Neural progenitor cell (in vitro differentiated cells): ENCODE measurements at regions not wholly inside any gene's neighbourhood (a gene's known extent, or its start where the extent isn't known, plus 50 kb on each side); places are given as distances from the start of the nearest gene placed in this dataset.

Experiments used
- DNase-seq: peaks from one replicate; pipeline ENCODE4 v3.0.0-alpha.2; 2016; ENCODE audit warnings: low spot score
- H2AFZ ChIP-seq: fragments of 200-600 bp; sonication (generic); replicated peaks from 2 replicates; pipeline ENCODE4 v1.6.1; 2016; ENCODE audit warnings: antibody characterized with exemption
- H3F3A ChIP-seq: fragments of 200-600 bp; sonication (generic); 2 replicates; pipeline ENCODE4 v1.6.1; 2016; ENCODE audit warnings: antibody characterized with exemption, low read depth
- H3K27ac ChIP-seq: fragments of 200-600 bp; sonication (generic); 2 replicates; pipeline ENCODE4 v1.5.1; 2016; ENCODE audit warnings: mild to moderate bottlenecking
- H3K27me3 ChIP-seq: fragments of 200-600 bp; sonication (generic); 2 replicates; pipeline ENCODE4 v1.6.1; 2016; ENCODE audit warnings: mild to moderate bottlenecking, moderate library complexity
- H3K36me3 ChIP-seq: fragments of 200-600 bp; sonication (generic); 2 replicates; pipeline ENCODE4 v1.5.1; 2016
- H3K4me1 ChIP-seq: fragments of 200-600 bp; sonication (generic); 2 replicates; pipeline ENCODE4 v1.6.1; 2016; ENCODE audit warnings: mixed run types
- H3K4me2 ChIP-seq: fragments of 200-600 bp; sonication (generic); 2 replicates; pipeline ENCODE4 v1.6.1; 2016
- H3K4me3 ChIP-seq: fragments of 200-600 bp; sonication (generic); 2 replicates; pipeline ENCODE4 v1.5.1; 2016
- H3K79me2 ChIP-seq: fragments of 200-600 bp; sonication (generic); 2 replicates; pipeline ENCODE4 v1.6.1; 2016; ENCODE audit warnings: low read depth
- H3K9ac ChIP-seq: fragments of 200-600 bp; sonication (generic); 2 replicates; pipeline ENCODE4 v1.6.1; 2016
- H3K9me3 ChIP-seq: fragments of 200-600 bp; sonication (generic); 2 replicates; pipeline ENCODE4 v1.5.1; 2016; ENCODE audit warnings: low read depth
- H4K20me1 ChIP-seq: fragments of 200-600 bp; sonication (generic); 2 replicates; pipeline ENCODE4 v1.6.1; 2016; ENCODE audit warnings: low read depth
- H3K27ac Mint-ChIP-seq: 3 replicates; pipeline ENCODE4 v1.8.0; 2021; ENCODE audit warnings: mixed read lengths
- H3K27me3 Mint-ChIP-seq: 2 replicates; pipeline ENCODE4 v1.8.0; 2022; ENCODE audit warnings: low read depth, mild to moderate bottlenecking, inconsistent platforms, moderate library complexity, mixed read lengths; ENCODE audit not compliant: insufficient read depth
- H3K36me3 Mint-ChIP-seq: 3 replicates; pipeline ENCODE4 v1.8.0; 2021; ENCODE audit warnings: mixed read lengths
- H3K4me1 Mint-ChIP-seq: 3 replicates; pipeline ENCODE4 v1.8.0; 2021; ENCODE audit warnings: mixed read lengths
- H3K4me3 Mint-ChIP-seq: 3 replicates; pipeline ENCODE4 v1.8.0; 2021; ENCODE audit warnings: mild to moderate bottlenecking, moderate library complexity, mixed read lengths
- H3K9me3 Mint-ChIP-seq: 3 replicates; pipeline ENCODE4 v1.8.0; 2020; ENCODE audit warnings: mixed read lengths
- CTCF ChIP-seq: fragments of 200-600 bp; sonication (generic); IDR thresholded peaks from 2 replicates; pipeline ENCODE4 v1.5.1; 2017; ENCODE audit warnings: antibody characterized with exemption, mild to moderate bottlenecking
- EZH2 ChIP-seq: fragments of 200-600 bp; sonication (generic); IDR thresholded peaks from 2 replicates; pipeline ENCODE4 v1.6.1; 2017; ENCODE audit warnings: antibody characterized with exemption, mild to moderate bottlenecking, moderate library complexity
- EZH2phosphoT487 ChIP-seq: fragments of 200-600 bp; sonication (generic); IDR thresholded peaks from 2 replicates; pipeline ENCODE4 v1.6.1; 2017; ENCODE audit warnings: antibody characterized with exemption

GRCh38 chr2:107407017-107407416 lies 419.7 kb upstream of the RGPD4 start:
- H3K9me3 ChIP-seq: no peaks in the 10 kb centered on the region
- no peak overlapping the region for H2AFZ ChIP-seq
- no peak for TF ChIP-seq CTCF
- no peak for TF ChIP-seq EZH2
- no peak for TF ChIP-seq EZH2phosphoT487
- H3K4me1 ChIP-seq: no peaks in the 10 kb centered on the region
- no peak overlapping the region for H3K4me2 ChIP-seq
- peaks cover 13% of the 10 kb centered on the region for H3K4me1 Mint-ChIP-seq
- H3K79me2 ChIP-seq: no peaks in the 10 kb centered on the region
- H3K36me3 ChIP-seq: no peaks in the 10 kb centered on the region
- no peaks in the 10 kb centered on the region for H4K20me1 ChIP-seq
- no peak overlapping the region for H3K9ac ChIP-seq
- H3K36me3 Mint-ChIP-seq: no peaks in the 10 kb centered on the region
- H3K27ac Mint-ChIP-seq: no peak overlapping the region
- no peak overlapping the region for H3K4me3 Mint-ChIP-seq
- H3F3A ChIP-seq: no peaks in the 10 kb centered on the region
- no peak for DNase-seq
- no peaks in the 10 kb centered on the region for H3K9me3 Mint-ChIP-seq
- H3K4me3 ChIP-seq: no peak overlapping the region
- no peak overlapping the region for H3K27ac ChIP-seq
- peaks cover 2% of the 10 kb centered on the region for H3K27me3 Mint-ChIP-seq
- H3K27me3 ChIP-seq: no peaks in the 10 kb centered on the region

- no peak for DNase-seq
- Mint-ChIP-seq H3K36me3 (no peaks in the 10 kb centered on the region), H3K4me3 (no peak overlapping the region), H3K27me3 (peaks cover 2% of the 10 kb centered on the region), H3K9me3 (no peaks in the 10 kb centered on the region), H3K4me1 (peaks cover 13% of the 10 kb centered on the region), H3K27ac (no peak overlapping the region)
- H3K9me3 ChIP-seq: no peaks in the 10 kb centered on the region
- H3K79me2 ChIP-seq: no peaks in the 10 kb centered on the region
- no peaks in the 10 kb centered on the region for H3K36me3 ChIP-seq
- no peak overlapping the region for H3K4me2 ChIP-seq
- H3K27me3 ChIP-seq: no peaks in the 10 kb centered on the region
- no peak for TF ChIP-seq EZH2phosphoT487
- TF ChIP-seq CTCF: no peak
- no peak for TF ChIP-seq EZH2
- H3K4me3 ChIP-seq: no peak overlapping the region
- no peak overlapping the region for H2AFZ ChIP-seq
- no peaks in the 10 kb centered on the region for H3F3A ChIP-seq
- no peak overlapping the region for H3K9ac ChIP-seq
- H3K27ac ChIP-seq: no peak overlapping the region
- no peaks in the 10 kb centered on the region for H4K20me1 ChIP-seq
- no peaks in the 10 kb centered on the region for H3K4me1 ChIP-seq
These were observed 418.7 kb upstream of the RGPD4 start for GRCh38 chr2:107407974-107408373.

GRCh38 chr2:107411267-107411666 lies 415.4 kb upstream of the RGPD4 start:
- Histone ChIP-seq H3K9ac (no peak overlapping the region), H3F3A (no peaks in the 10 kb centered on the region), H3K9me3 (no peaks in the 10 kb centered on the region), H3K27me3 (no peaks in the 10 kb centered on the region), H2AFZ (no peak overlapping the region), H3K27ac (no peak overlapping the region), H3K4me3 (no peak overlapping the region), H3K79me2 (no peaks in the 10 kb centered on the region), H3K36me3 (no peaks in the 10 kb centered on the region), H4K20me1 (no peaks in the 10 kb centered on the region), H3K4me1 (no peaks in the 10 kb centered on the region), H3K4me2 (no peak overlapping the region)
- H3K4me3 Mint-ChIP-seq: no peak overlapping the region
- H3K27ac Mint-ChIP-seq: no peak overlapping the region
- no peaks in the 10 kb centered on the region for H3K36me3 Mint-ChIP-seq
- no peaks in the 10 kb centered on the region for H3K27me3 Mint-ChIP-seq
- peaks cover 3% of the 10 kb centered on the region for H3K4me1 Mint-ChIP-seq
- TF ChIP-seq CTCF: no peak
- DNase-seq: no peak
- H3K9me3 Mint-ChIP-seq: peaks cover 2% of the 10 kb centered on the region
